GM21723 (cell line): ENCODE measurements at regions not wholly inside any gene's neighbourhood (a gene's known extent, or its start where the extent isn't known, plus 50 kb on each side); places are given as distances from the start of the nearest gene placed in this dataset.

Experiments used
- ATAC-seq: cut with Tn5 transposase; IDR thresholded peaks from one replicate; pipeline ENCODE4 v1.9.1; 2021; ENCODE audit warnings: mild to moderate bottlenecking, moderate library complexity; ENCODE audit not compliant: unreplicated experiment

GRCh38 chr4:13190093-13190721 is 293.9 kb downstream of the RAB28 start:
- ATAC-seq, result no peak

DNA sequence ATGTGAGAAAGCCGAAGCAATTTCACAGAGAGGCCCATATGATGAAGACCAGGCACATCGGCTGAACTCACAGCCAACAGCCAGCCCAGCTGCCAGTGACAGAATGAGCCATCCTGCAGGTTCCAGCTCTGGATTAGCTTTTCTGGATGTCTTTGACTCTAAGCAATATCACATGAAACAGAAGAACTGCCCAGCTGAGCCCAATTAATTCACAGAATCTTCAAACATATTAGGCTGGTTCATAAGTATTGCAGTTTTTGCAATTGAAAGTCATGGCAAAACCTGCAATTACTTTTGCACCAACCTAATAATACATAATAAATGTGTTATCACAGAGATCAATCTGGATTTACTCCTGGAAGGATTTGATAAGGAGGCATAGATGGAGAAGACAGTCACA is 299.9 kb downstream of the RAB28 start:
- no peak for ATAC-seq

- no peak for ATAC-seq
Measured at GRCh38 chr4:13182133-13182532, 302.0 kb downstream of the RAB28 start.

- ATAC-seq, result no peak
Measured at GRCh38 chr4:13181681-13182080, 302.5 kb downstream of the RAB28 start.

DNA sequence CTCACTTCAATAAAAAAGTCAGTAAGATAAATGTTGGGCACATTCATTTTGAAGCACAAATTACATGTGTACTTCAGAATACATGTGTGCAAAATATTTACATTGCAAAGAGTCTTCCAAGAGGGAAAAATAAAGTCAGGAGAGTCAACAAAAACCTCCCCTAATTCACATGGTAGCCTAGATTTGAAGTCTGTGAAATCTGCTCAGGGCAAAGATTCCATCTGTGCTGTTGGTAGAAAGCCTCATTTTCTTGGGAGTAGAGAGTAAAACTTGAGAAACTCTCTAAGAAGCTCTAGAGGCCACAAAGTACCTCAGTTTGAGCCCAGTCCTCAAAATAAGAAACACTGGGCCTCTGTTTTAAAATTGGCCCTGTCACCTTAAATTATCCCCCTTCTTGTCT is 303.4 kb downstream of the RAB28 start:
- ATAC-seq, result no peak

GRCh38 chr4:13178621-13179020 is 305.5 kb downstream of the RAB28 start:
- no peak for ATAC-seq

- ATAC-seq, result no peak
Measured at GRCh38 chr4:13176741-13177142, 307.4 kb downstream of the RAB28 start.

GRCh38 chr4:13174926-13175325 is 309.2 kb downstream of the RAB28 start:
- ATAC-seq, result no peak

- no peak for ATAC-seq
Measured at GRCh38 chr4:13174001-13174400, 310.1 kb downstream of the RAB28 start.

DNA sequence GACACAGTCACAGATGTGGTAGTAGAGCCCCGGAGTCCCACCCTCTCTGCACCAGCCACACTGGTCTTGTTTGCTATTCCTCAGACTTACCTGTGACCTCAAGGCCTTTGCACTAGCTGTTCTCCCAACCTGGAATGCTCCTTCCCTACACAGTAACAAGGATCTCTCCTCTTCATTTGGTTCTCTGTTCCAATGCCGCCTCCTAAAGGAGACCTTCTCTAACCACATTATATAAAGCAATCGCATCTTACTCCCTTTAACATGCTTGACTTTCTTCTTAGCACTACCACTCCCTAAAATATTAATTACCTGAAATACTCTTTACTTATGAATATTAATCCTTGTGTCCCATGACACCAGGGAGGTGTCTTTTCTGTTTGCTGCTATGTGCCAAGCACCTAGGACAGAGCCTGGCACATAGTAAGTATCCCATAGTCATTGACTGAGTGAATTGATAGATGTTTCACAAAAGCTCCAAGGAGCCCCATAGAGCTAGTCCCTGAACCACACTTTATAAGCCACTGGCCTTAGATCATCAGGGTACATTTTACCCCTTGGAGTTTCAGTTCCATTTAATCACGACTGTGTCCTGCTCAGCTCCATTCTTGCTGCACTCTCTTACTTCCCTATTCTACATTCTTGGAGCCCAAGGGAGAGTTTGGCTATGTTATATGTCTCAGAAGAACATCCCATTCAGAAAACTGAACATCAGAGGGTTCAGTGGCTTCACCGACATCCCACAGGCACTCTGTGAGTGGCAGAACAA is 312.7 kb downstream of the RAB28 start:
- no peak for ATAC-seq

- no peak for ATAC-seq
Measured at GRCh38 chr4:13169731-13170525, 314.2 kb downstream of the RAB28 start.

DNA sequence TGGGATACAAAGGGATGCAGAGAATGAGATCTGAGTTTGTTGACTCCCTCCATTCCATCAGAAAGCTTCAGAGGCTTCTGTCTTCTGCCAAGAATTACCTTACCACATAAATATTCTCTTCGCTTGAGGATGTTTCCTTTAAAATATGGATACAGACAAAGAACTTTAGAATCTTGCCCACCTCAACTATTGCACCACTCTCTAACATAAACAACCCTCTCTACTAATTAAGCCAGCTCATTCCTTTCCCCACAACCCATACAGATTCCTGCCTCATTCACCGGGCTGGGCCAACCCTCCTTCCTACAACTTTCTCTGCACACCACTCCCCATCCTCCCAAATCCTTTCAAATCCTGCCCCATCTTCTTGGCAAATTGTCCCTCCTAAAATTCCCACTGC is 315.8 kb downstream of the RAB28 start:
- no peak for ATAC-seq

- ATAC-seq, result no peak
Measured at GRCh38 chr4:13166214-13166613, 317.9 kb downstream of the RAB28 start.

- ATAC-seq, result no peak
Measured at GRCh38 chr4:13164783-13165331, 319.3 kb downstream of the RAB28 start.

- ATAC-seq, result no peak
Measured at GRCh38 chr4:13162886-13163285, 321.3 kb downstream of the RAB28 start.

DNA sequence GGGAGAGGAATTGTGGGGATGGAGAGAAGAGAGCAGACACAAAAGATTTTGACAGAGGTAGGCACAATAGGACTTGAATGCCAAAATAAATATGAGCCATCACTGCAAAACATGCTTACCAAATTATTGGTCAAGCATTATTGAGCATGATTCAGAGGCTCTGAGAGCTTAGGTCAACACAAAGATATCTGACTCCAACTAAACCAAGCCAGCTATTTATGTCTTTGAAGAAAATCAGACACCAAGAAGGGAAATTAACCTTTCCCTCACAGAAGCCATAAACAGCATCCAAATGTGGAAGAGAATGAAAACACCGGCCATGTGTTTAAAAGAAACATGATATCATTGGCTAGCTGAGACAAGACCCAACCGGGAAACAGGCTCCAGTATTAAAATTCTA is 323.2 kb downstream of the RAB28 start:
- ATAC-seq, result no peak

DNA sequence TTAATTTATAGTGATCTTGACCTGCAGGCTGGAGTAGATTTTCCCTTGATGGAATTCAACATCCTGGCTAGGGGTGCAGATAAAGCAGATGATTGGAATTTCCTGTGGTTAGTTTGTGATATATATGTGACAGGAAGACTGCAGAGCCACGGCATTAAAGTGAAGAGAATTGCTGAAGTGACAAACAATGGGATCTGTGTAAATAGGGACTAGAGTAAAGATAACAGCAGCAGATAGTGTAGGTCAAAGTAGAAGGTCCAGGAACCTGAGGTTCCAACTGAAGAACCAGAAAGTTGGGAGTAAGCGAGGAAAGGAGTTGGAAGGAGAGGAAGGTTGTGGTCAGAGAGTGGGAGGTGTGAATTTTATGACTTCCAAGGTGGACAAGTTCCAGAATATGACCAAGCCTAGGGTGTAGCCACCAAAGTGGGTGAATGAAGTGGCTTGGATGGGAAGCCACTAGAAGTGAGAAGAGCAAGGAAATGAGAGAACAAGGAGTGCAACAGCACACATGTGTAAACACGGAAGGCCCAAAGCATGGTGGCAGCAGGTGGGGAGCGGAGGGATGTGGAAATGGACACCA is 325.0 kb downstream of the RAB28 start:
- ATAC-seq, result no peak

DNA sequence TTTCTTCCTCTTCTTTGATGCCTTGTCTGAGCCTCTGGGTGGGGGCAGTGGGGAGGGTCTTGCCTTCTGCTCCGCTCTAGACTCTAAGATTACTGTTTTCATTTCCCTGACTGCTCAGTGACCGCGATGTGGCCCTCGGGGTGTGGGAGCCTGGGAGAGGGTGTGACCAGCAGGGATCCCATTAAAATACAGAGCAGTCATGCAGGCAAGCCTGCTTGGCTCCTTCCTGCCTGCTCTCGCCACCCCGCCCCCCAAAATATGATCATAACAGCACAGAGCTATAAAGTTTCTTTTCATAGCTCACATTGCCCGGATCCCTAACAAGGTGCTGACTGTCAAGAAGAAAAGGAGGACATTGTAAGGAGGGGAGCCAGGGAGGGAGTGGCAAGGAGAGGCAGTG is 332.9 kb downstream of the RAB28 start:
- no peak for ATAC-seq

- ATAC-seq, result no peak
Measured at GRCh38 chr4:13143222-13144070, 340.7 kb downstream of the RAB28 start.

- ATAC-seq, result no peak
Measured at GRCh38 chr4:13142726-13143125, 341.4 kb downstream of the RAB28 start.
